Activated T-cell treated with anti-CD3 and anti-CD28 coated beads, Interleukin-2, amount 50 U/mL, for 72 hours (primary cell): ENCODE measurements at regions not wholly inside any gene's neighbourhood (a gene's known extent, or its start where the extent isn't known, plus 50 kb on each side); places are given as distances from the start of the nearest gene placed in this dataset.

ENCODE experiments used
- ATAC-seq, 2 donors: fragments of 150-1000 bp; cut with Tn5 transposase; replicated peaks in 1 of 2; 2 replicates each; pipeline ENCODE4 v1.10.0; 2021; ENCODE audit warnings: moderate library complexity in 2 of 2, mild to moderate bottlenecking in 1 of 2
- DNase-seq, 2 donors: peaks; one replicate each; pipeline ENCODE4 v3.0.0; 2021 to 2022; ENCODE audit warnings: mixed read lengths in 1 of 2
- H3K27ac Mint-ChIP-seq: one replicate; pipeline ENCODE4 v1.8.0; 2022; ENCODE audit warnings: mild to moderate bottlenecking, moderate library complexity, mixed read lengths
- H3K27me3 Mint-ChIP-seq: one replicate; pipeline ENCODE4 v1.8.0; 2022; ENCODE audit warnings: low read depth, mixed read lengths
- H3K36me3 Mint-ChIP-seq, 2 donors: one replicate each; pipeline ENCODE4 v1.8.0; 2022; ENCODE audit warnings: mixed read lengths in 2 of 2, mild to moderate bottlenecking in 1 of 2; ENCODE audit not compliant: insufficient read depth in 2 of 2
- H3K4me1 Mint-ChIP-seq: one replicate; pipeline ENCODE4 v1.8.0; 2022; ENCODE audit warnings: low read depth, mixed read lengths
- H3K4me3 Mint-ChIP-seq, 2 donors: one replicate each; pipeline ENCODE4 v1.8.0; 2022; ENCODE audit warnings: mild to moderate bottlenecking in 2 of 2, mixed read lengths in 2 of 2, moderate library complexity in 2 of 2
- H3K9me3 Mint-ChIP-seq, 2 donors: one replicate each; pipeline ENCODE4 v1.8.0; 2022; ENCODE audit warnings: mixed read lengths in 2 of 2

DNA sequence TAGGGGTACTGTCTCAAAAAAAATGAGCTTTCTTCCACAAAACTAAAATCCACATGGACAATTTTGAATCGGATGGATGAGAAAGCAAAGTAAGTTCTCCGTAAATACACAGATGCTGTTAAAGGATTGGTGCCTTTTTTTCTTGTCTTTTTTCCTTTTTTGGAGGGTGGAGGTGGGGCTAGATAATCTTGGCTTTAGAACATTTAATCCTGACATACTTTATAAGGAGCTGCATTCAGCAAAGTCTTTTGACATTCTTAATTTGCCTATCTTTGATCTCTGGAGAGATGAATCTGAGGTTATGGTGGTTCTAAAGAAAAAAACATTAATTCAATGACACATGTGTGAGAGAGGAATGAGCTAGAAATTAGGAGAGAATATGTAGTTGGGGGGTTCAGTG lies 312.3 kb upstream of the KCNJ16 start:
- Mint-ChIP-seq H3K4me1 (peaks cover 7% of the 10 kb centered on the region), H3K4me3 (no peak overlapping the region), H3K36me3 (peaks cover 0 to 1% of the 10 kb centered on the region in 2 donors), H3K9me3 (peaks cover 0 to 3% of the 10 kb centered on the region in 2 donors), H3K27me3 (no peaks in the 10 kb centered on the region), H3K27ac (no peak overlapping the region)
- ATAC-seq (no peak), DNase-seq (no peak)

DNA sequence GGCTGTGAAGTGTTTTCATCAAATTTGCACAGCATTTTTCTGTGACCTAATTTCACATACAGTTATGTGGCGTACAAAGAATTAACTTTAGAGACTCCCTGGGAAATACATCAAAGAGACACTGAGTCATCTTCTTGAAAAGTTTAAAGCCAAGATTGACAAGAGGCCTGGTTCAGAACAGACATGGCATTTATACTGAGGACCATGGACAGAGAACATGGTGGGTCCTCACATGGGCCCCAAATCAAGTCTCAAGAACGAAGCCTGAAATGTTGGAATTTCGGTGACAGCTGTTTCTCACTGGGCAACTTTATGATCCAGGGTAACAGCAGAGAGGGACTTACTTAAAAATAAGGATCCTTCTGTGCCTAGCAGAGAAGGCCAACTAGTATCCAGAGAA lies 311.5 kb upstream of the KCNJ16 start:
- Mint-ChIP-seq H3K27me3 (no peaks in the 10 kb centered on the region), H3K36me3 (peaks cover 0 to 1% of the 10 kb centered on the region in 2 donors), H3K27ac (no peak overlapping the region), H3K9me3 (no peaks in the 10 kb centered on the region), H3K4me3 (no peak overlapping the region), H3K4me1 (peaks cover 7% of the 10 kb centered on the region)
- DNase-seq (no peak), ATAC-seq (no peak)

DNA sequence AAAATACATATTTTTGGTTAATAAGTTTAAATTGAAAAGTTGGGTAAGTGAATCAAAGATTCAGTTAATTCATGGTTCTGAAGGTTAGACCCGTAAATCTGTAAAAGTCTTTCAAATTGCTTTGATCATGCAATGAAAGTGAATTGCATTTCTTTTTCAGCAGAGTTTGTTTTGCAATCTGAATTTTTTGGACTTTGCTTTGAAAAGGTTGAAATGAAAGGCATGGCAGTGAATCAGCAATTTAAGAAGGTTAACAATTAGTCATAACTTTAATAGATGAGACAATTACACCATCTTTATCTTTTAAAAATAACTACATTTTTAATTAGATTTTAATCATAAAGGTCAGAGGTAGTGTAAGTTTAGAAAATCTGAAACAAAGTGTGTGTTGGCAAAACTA lies 310.9 kb upstream of the KCNJ16 start:
- no peaks in the 10 kb centered on the region for H3K27me3 Mint-ChIP-seq
- no peak overlapping the region for H3K4me3 Mint-ChIP-seq
- peaks cover 7% of the 10 kb centered on the region for H3K4me1 Mint-ChIP-seq
- peaks cover 0 to 1% of the 10 kb centered on the region in 2 donors for H3K36me3 Mint-ChIP-seq
- no peaks in the 10 kb centered on the region for H3K9me3 Mint-ChIP-seq
- ATAC-seq = no peak
- no peak overlapping the region for H3K27ac Mint-ChIP-seq
- no peak for DNase-seq

DNA sequence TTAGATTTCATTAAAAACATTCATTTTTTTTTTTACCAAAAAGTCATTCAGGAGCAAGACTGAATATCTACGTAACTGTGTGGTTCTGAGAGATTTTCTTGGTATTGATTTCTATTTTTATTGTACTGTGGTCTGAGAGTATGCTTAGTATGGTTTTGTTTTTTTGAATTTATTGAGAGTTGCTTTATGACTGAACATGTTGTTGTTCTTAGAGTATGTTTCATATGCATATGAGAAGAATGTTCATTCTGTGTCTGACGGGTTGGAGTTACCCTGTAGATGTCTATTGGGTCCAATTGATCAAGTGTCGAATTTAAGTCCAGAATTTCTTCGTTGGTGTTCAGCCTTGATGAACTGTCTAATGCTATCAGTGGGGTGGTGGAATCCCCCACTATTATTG lies 306.0 kb upstream of the KCNJ16 start:
- Mint-ChIP-seq H3K9me3 (peaks cover 4 to 10% of the 10 kb centered on the region in 2 donors), H3K36me3 (no peaks in the 10 kb centered on the region), H3K27ac (no peak overlapping the region), H3K27me3 (peaks cover 11% of the 10 kb centered on the region), H3K4me3 (no peak overlapping the region), H3K4me1 (no peaks in the 10 kb centered on the region)
- ATAC-seq = no peak
- no peak for DNase-seq

DNA sequence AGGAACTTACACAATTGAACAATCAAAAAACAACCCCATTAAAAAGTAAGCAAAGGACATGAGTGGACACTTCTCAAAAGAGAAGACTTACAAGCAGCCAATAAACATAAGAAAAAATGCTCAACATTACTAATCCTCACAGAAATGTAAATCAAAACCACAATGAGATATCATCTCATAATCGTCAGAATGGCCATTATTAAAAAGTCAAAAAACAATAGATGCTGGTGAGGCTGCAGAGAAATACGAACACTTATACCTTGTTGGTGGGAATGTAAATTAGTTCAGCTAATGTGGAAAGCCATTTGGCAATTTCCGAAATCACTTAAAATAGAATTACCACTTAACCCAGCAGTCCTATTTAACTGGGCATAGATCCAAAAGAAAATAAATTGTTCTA lies 301.9 kb upstream of the KCNJ16 start:
- Mint-ChIP-seq H3K9me3 (peaks cover 4 to 10% of the 10 kb centered on the region in 2 donors), H3K27ac (no peak overlapping the region), H3K4me1 (no peaks in the 10 kb centered on the region), H3K4me3 (no peak overlapping the region), H3K27me3 (peaks cover 11% of the 10 kb centered on the region), H3K36me3 (no peaks in the 10 kb centered on the region)
- DNase-seq = no peak
- no peak for ATAC-seq

DNA sequence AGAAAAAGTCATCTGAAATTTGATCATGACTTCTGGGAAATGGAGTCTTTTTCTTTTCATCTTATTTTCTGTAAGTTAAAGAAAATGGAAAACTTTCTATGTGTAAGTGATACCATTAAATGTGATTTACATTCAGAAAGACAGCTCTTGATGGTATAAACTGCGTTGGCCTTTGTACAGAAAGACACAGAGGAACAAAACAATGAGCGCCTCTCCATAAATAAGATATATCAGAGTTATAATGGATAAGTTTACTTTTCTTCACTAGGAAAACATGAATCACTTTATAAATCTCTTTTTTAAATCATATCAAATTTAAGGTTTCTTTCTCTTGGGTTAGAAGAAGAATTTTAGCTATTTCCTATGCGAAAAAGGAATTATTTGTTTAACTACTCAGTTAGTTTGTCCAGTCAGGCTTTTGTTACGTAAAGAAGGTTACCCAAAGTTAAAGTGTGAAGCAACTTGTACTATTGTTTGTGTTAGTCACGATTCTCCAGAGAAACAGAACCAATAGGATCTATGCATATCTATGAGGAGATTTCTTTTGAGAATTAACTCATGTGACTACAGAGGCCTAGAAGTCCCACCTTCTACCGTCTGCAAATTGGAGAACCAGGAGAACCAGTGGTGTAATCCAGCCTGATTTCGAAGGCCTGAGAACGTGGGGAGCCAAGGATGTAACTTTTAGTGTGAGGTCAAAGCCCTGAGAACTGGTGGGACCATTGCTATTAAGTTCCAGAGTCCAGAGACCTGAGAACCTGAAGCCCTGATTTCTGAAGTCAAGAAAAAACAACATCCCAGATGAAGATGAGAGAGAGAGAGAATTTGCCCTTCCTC lies 295.4 kb upstream of the KCNJ16 start:
- H3K27me3 Mint-ChIP-seq = peaks cover 6% of the 10 kb centered on the region
- H3K36me3 Mint-ChIP-seq = no peaks in the 10 kb centered on the region
- no peaks in the 10 kb centered on the region for H3K9me3 Mint-ChIP-seq
- H3K4me3 Mint-ChIP-seq = no peak overlapping the region
- DNase-seq = no peak
- no peak for ATAC-seq
- H3K27ac Mint-ChIP-seq = no peak overlapping the region
- no peaks in the 10 kb centered on the region for H3K4me1 Mint-ChIP-seq

DNA sequence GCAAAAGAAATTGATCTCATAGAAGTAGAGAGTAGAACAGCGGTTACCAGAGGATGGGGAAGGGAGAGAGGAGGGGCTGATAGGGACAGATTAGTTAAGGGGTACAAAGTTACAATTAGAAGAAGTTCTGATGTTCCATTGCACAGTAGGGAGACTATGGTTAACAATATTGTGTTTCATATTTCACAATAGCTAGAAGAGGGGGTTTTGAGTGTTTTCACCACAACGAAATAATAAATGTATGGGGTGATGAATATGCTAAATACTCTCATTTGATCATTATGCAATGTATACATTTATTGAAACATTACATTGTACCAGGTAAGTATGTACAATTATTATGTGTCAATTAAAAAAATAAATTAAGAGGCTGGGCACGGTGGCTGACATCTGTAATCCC lies 291.2 kb upstream of the KCNJ16 start:
- peaks cover 1 to 2% of the 10 kb centered on the region in 2 donors for H3K9me3 Mint-ChIP-seq
- DNase-seq (no peak), ATAC-seq (no peak)
- H3K27ac Mint-ChIP-seq = no peak overlapping the region
- H3K36me3 Mint-ChIP-seq = no peaks in the 10 kb centered on the region
- H3K27me3 Mint-ChIP-seq = peaks cover 6% of the 10 kb centered on the region
- H3K4me1 Mint-ChIP-seq = no peaks in the 10 kb centered on the region
- no peak overlapping the region for H3K4me3 Mint-ChIP-seq

DNA sequence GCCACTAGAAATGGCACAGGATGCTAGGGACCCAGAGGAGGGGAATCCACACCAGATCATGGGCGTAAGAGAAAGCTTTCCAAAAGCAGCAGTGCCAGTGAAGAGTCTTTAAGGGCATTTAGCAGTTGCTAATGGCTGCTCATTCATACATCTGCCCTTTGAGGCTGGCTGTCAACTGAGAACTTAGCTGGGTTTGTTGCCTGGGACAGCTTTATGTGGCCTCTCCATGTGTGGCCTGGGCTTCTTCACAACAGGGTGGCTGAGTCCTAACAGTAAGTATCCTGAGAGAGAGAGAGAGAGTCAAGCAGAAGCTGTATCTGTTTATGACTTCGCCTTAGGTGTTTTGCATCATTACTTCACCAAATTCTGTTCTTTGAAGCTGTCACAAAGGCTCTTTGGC lies 286.1 kb upstream of the KCNJ16 start:
- ATAC-seq = no peak
- Mint-ChIP-seq H3K36me3 (peaks cover 0 to 5% of the 10 kb centered on the region in 2 donors), H3K9me3 (peaks cover 2 to 6% of the 10 kb centered on the region in 2 donors), H3K4me1 (no peaks in the 10 kb centered on the region), H3K4me3 (no peak overlapping the region), H3K27me3 (peaks cover 5% of the 10 kb centered on the region), H3K27ac (no peak overlapping the region)
- DNase-seq = no peak

DNA sequence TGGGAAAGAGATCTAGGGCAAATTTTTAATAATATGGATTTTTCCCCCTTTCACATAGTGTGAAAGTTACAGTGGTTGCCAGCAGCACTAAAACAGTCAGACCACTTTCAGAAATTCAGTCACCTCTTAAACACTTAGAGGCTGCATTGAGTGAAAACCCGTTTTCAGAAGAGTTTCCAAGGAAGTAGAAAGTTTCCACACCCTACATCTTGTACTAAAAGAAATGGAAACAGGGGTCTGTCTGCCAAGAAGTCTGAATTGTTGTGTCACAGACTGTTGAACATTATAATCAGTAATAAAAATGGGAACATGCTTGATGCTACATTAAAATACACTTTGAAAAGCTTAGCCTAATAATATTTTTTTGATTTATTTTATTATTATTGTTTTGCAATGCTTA lies 278.9 kb upstream of the KCNJ16 start:
- Mint-ChIP-seq H3K27ac (no peak overlapping the region), H3K4me3 (no peak overlapping the region), H3K36me3 (peaks cover 0 to 5% of the 10 kb centered on the region in 2 donors), H3K9me3 (peaks cover 6 to 13% of the 10 kb centered on the region in 2 donors), H3K4me1 (no peaks in the 10 kb centered on the region), H3K27me3 (no peaks in the 10 kb centered on the region)
- no peak for DNase-seq
- ATAC-seq = no peak

DNA sequence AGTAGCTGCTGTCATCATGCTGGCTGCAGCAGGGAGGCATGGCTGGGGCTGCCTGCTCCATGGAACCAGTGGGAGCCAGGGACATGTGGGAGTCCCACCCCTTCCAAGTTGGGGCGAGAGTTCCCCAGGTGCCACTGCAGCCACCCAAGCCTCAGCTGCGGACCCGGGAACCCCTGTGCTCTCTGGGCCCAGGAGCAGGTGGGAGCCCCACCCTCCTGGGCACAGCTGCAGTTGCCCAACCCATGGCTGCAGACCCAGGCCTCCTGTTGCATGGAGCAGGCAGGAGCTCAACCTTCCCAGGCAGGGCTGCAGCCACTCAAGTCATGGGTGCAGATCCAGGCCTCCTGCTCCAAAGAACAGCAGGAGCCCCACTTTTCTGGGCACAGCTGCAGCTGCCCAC lies 274.2 kb upstream of the KCNJ16 start:
- ATAC-seq (no peak), DNase-seq (no peak)
- Mint-ChIP-seq H3K27ac (no peak overlapping the region), H3K27me3 (no peaks in the 10 kb centered on the region), H3K36me3 (no peaks in the 10 kb centered on the region), H3K4me3 (no peak overlapping the region), H3K4me1 (no peaks in the 10 kb centered on the region), H3K9me3 (peaks cover 5 to 14% of the 10 kb centered on the region in 2 donors)

DNA sequence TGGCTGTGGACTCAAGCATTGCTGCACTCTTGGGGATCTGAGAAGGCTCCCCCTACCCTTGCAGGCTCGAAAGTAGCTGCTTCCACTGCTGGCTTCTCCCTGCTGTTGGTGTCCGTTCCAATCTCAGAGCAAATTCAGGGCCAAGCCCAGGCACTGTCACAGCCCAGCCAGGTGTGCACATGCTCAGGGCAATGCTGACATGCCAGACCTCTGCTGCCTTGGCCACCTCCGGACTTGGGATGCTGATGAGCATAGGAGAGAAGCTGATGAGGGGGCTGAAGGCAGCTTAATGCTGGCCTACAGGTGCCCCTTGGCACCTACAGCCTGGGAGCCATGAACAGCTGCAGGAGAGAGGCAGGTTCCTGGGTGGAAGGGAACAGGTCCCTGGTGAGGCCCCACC lies 273.7 kb upstream of the KCNJ16 start:
- ATAC-seq (no peak), DNase-seq (no peak)
- H3K4me1 Mint-ChIP-seq = no peaks in the 10 kb centered on the region
- peaks cover 5 to 14% of the 10 kb centered on the region in 2 donors for H3K9me3 Mint-ChIP-seq
- no peaks in the 10 kb centered on the region for H3K27me3 Mint-ChIP-seq
- H3K36me3 Mint-ChIP-seq = no peaks in the 10 kb centered on the region
- no peak overlapping the region for H3K27ac Mint-ChIP-seq
- no peak overlapping the region for H3K4me3 Mint-ChIP-seq

DNA sequence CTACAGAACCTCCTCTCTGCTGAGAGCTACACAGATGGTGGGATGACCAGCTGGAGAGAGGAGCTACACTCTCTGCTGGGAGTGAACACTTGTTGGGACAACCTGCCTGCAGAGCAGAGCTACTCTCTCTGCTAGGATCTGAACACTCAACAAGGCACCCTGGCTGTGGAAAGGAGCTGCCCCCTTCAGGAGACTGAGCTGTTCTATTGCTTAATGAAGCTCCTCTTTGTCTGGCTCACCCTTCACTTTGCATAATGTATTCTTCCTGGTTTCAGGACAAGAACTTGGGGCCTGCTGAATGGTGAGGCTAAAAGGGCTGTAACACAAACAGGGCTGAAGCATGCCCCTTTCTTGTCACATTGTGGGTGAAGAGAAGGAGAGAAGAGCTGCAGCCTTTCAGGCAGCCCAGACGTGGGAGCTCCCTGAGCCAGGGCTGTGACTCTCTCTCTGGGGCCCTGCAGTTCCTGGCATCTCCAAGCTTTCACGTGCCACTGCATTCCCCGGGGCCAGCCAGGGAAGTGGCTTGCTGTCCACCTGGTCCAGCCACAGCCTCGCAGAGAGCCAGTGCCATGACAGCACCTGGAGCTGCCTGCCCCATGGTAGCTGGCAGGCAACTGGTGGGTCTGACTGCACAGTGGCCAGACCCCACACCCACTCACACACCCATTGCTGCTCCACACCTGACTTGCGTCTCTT lies 272.8 kb upstream of the KCNJ16 start:
- Mint-ChIP-seq H3K9me3 (peaks cover 5 to 13% of the 10 kb centered on the region in 2 donors), H3K4me3 (no peak overlapping the region), H3K27ac (no peak overlapping the region)

DNA sequence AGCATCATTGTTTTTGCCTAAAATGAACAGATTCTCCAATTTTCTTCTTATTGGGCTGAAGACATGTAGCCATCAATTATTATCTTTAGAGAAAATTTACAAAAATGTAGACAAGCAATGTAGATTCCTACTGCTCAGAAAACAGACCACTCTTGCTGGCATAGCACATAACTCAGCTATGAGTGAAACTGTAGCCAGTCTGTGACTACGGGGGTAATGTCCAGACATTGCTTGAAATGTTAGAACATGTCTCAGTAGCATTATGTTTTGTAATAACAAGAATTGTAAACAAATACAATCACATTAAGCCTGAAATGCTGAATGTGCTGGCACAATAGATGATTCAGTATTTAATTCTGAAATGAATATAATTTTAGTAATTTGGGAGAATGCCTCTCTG lies 265.7 kb upstream of the KCNJ16 start:
- H3K27me3 Mint-ChIP-seq = no peaks in the 10 kb centered on the region
- H3K4me3 Mint-ChIP-seq = no peak overlapping the region
- H3K4me1 Mint-ChIP-seq = no peaks in the 10 kb centered on the region
- ATAC-seq = no peak
- DNase-seq = no peak
- H3K9me3 Mint-ChIP-seq = peaks cover 0 to 4% of the 10 kb centered on the region in 2 donors
- no peaks in the 10 kb centered on the region for H3K36me3 Mint-ChIP-seq
- H3K27ac Mint-ChIP-seq = no peak overlapping the region

More for the DNA sequence above, 272.8 kb upstream of the KCNJ16 start:
- no peak for ATAC-seq
- DNase-seq = no peak
- no peaks in the 10 kb centered on the region for H3K4me1 Mint-ChIP-seq
- H3K36me3 Mint-ChIP-seq = no peaks in the 10 kb centered on the region
- no peaks in the 10 kb centered on the region for H3K27me3 Mint-ChIP-seq
